SK-N-MC (cell line): ENCODE measurements at regions not wholly inside any gene's neighbourhood (a gene's known extent, or its start where the extent isn't known, plus 50 kb on each side); places are given as distances from the start of the nearest gene placed in this dataset.

ENCODE experiments used
- EZH2 ChIP-seq: fragments of 200-600 bp; sonication (generic); IDR thresholded peaks from one replicate; pipeline ENCODE4 v1.6.1; 2017; ENCODE audit warnings: antibody characterized with exemption
- POLR2AphosphoS5 ChIP-seq: IDR thresholded peaks from 2 replicates; pipeline ENCODE4 v1.6.1; 2012; ENCODE audit warnings: mild to moderate bottlenecking, low read depth, low read length, borderline replicate concordance

GRCh38 chr1:118335331-118335732, 150.3 kb upstream of the SPAG17 start:
- TF ChIP-seq POLR2AphosphoS5 (0 out of 2 replicates have a peak, but pooled peaks have one; percentile 22), EZH2 (no peak)
